HG03135 (cell line): ENCODE measurements at regions not wholly inside any gene's neighbourhood (a gene's known extent, or its start where the extent isn't known, plus 50 kb on each side); places are given as distances from the start of the nearest gene placed in this dataset.

ENCODE experiments used
- ATAC-seq: cut with Tn5 transposase; IDR thresholded peaks from one replicate; pipeline ENCODE4 v1.9.1; 2021; ENCODE audit warnings: mild to moderate bottlenecking, moderate library complexity; ENCODE audit not compliant: unreplicated experiment

GRCh38 chr2:15763106-15763821 lies 171.6 kb downstream of the DDX1 start:
- ATAC-seq, result no peak

- no peak for ATAC-seq
Observed at GRCh38 chr2:15763822-15764682, 172.4 kb downstream of the DDX1 start.

GRCh38 chr2:15764683-15765011 lies 173.0 kb downstream of the DDX1 start:
- no peak for ATAC-seq

- no peak for ATAC-seq
Observed at GRCh38 chr2:15765211-15765610, 173.5 kb downstream of the DDX1 start.

- ATAC-seq, result no peak
Observed at GRCh38 chr2:15765686-15766302, 174.1 kb downstream of the DDX1 start.

- no peak for ATAC-seq
Observed at GRCh38 chr2:15766303-15766861, 174.0 kb upstream of the MYCN start.

- ATAC-seq, result no peak
Observed at GRCh38 chr2:15766911-15767597, 173.3 kb upstream of the MYCN start.

GRCh38 chr2:15767679-15768078 lies 172.7 kb upstream of the MYCN start:
- no peak for ATAC-seq

GRCh38 chr2:15768142-15768541 lies 172.2 kb upstream of the MYCN start:
- ATAC-seq, result no peak

GRCh38 chr2:15768615-15769014 lies 171.7 kb upstream of the MYCN start:
- no peak for ATAC-seq

GRCh38 chr2:15769235-15769634 lies 171.1 kb upstream of the MYCN start:
- no peak for ATAC-seq

GRCh38 chr2:15769676-15770547 lies 170.4 kb upstream of the MYCN start:
- no peak for ATAC-seq

GRCh38 chr2:15770606-15771005 lies 169.7 kb upstream of the MYCN start:
- ATAC-seq, result no peak

GRCh38 chr2:15771124-15771523 lies 169.2 kb upstream of the MYCN start:
- ATAC-seq, result no peak

GRCh38 chr2:15772086-15772595 lies 168.2 kb upstream of the MYCN start:
- no peak for ATAC-seq

- ATAC-seq, result no peak
Observed at GRCh38 chr2:15772681-15773080, 167.7 kb upstream of the MYCN start.

- no peak for ATAC-seq
Observed at GRCh38 chr2:15773204-15773603, 167.1 kb upstream of the MYCN start.

- ATAC-seq, result no peak
Observed at GRCh38 chr2:15773846-15774245, 166.5 kb upstream of the MYCN start.

- ATAC-seq, result no peak
Observed at GRCh38 chr2:15775753-15776628, 164.4 kb upstream of the MYCN start.
